Caco-2 (cell line): ENCODE measurements at regions not wholly inside any gene's neighbourhood (a gene's known extent, or its start where the extent isn't known, plus 50 kb on each side); places are given as distances from the start of the nearest gene placed in this dataset.

Experiments used
- BruUV-seq: library from RNA; stranded (reverse); fragments of 400-500 nt; replicated peaks from 2 replicates; lab custom pipeline; 2021; lab: Mats Ljungman, UMichigan
- CTCF ChIA-PET: fragments of 300-600 bp; sonication (Branson Sonifier 250); formaldehyde crosslinking; loops from one replicate; lab custom pipeline; 2022; ENCODE audit warnings: antibody characterized with exemption; lab: Charles Lee
- POLR2A ChIA-PET: fragments of 300-600 bp; sonication (Branson Sonifier 250); formaldehyde crosslinking; loops from one replicate; lab custom pipeline; 2022; ENCODE audit warnings: antibody characterized with exemption; lab: Charles Lee
- DNase-seq, 2 experiments: peaks; one replicate each; pipeline versions ENCODE4 v3.0.0 to v3.0.0-alpha.2; 2020 to 2022
- H3K27me3 ChIP-seq: replicated peaks from 2 replicates; pipeline ENCODE4 v1.6.0; 2011; ENCODE audit warnings: low read length; ENCODE audit not compliant: control insufficient read depth, insufficient read depth
- H3K36me3 ChIP-seq: 2 replicates; pipeline ENCODE4 v1.5.1; 2011; ENCODE audit warnings: low read length; ENCODE audit not compliant: control insufficient read depth, insufficient read depth
- H3K4me1 ChIP-seq: fragments of 250-450 bp; sonication (Bioruptor Pico); 2 replicates; pipeline ENCODE4 v1.5.1; 2020; ENCODE audit warnings: mild to moderate bottlenecking
- H3K4me3 ChIP-seq: 2 replicates; pipeline ENCODE4 v1.5.1; 2011; ENCODE audit warnings: low read depth, mild to moderate bottlenecking, control low read depth, low read length
- H3K9me3 ChIP-seq: fragments of 250-450 bp; sonication (Bioruptor Pico); 2 replicates; pipeline ENCODE4 v1.5.1; 2020; ENCODE audit warnings: mild to moderate bottlenecking, moderate library complexity
- H3K27ac Mint-ChIP-seq: one replicate; pipeline ENCODE4 v1.8.0; 2022; ENCODE audit warnings: mixed read lengths; ENCODE audit not compliant: unreplicated experiment
- H3K27me3 Mint-ChIP-seq: one replicate; pipeline ENCODE4 v1.8.0; 2022; ENCODE audit warnings: mixed read lengths; ENCODE audit not compliant: insufficient read depth, unreplicated experiment
- H3K36me3 Mint-ChIP-seq: one replicate; pipeline ENCODE4 v1.8.0; 2022; ENCODE audit warnings: mild to moderate bottlenecking, mixed read lengths; ENCODE audit not compliant: insufficient read depth, unreplicated experiment
- H3K4me1 Mint-ChIP-seq: one replicate; pipeline ENCODE4 v1.8.0; 2022; ENCODE audit warnings: low read depth, mixed read lengths; ENCODE audit not compliant: unreplicated experiment
- H3K4me3 Mint-ChIP-seq: one replicate; pipeline ENCODE4 v1.8.0; 2022; ENCODE audit warnings: mild to moderate bottlenecking, moderate library complexity, mixed read lengths; ENCODE audit not compliant: unreplicated experiment
- H3K9me3 Mint-ChIP-seq: one replicate; pipeline ENCODE4 v1.8.0; 2022; ENCODE audit warnings: mixed read lengths; ENCODE audit not compliant: unreplicated experiment
- CTCF ChIP-seq, 2 experiments: fragments of 200-600 bp in 1 of 2; IDR thresholded peaks; 1 replicate in 1 of 2; 2 replicates in 1 of 2; pipeline versions ENCODE4 v1.5.1 to v1.8.0; 2011 to 2022; ENCODE audit warnings: antibody characterized with exemption in 1 of 2, control low read depth in 1 of 2, inconsistent platforms in 1 of 2, low read depth in 1 of 2, low read length in 1 of 2, mild to moderate bottlenecking in 1 of 2, moderate library complexity in 1 of 2; ENCODE audit not compliant: insufficient read depth in 1 of 2, severe bottlenecking in 1 of 2, unreplicated experiment in 1 of 2
- intact Hi-C: fragments of 100-400 bp; cut with micrococcal nuclease; formaldehyde crosslinking; loops from one replicate; pipeline ENCODE4 v1.10.0; 2022; ENCODE audit not compliant: unreplicated experiment

DNA sequence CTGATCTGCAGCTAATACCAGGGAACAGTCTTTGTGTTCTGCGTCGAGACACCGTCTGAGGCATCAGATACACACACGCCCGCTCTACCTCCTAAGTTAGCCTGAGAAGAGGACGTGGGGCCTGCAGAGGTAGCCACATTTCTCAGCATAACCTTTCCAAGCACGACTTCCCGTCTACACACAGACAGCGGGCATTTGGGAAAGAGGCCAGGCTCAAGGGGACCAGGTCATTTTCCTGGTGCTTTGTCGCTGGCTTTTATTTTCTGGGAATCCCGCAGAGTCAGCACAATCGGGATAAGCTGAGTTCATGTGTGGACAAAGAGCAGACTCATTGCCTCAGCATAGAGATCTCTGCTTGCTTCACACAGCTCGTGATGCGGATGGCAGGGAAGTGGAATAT, 72.5 kb upstream of the SMYD2 start:
- BruUV-seq, result no TSS peak
- H3K9me3 Mint-ChIP-seq, result no peaks in the 10 kb centered on the region
- intact Hi-C loops, result no loop called here
- DNase-seq, result no peak
- peaks cover 27% of the 10 kb centered on the region for H3K4me1 ChIP-seq
- no peak overlapping the region for H3K27ac Mint-ChIP-seq
- peaks cover 19% of the 10 kb centered on the region for H3K4me1 Mint-ChIP-seq
- TF ChIP-seq CTCF (IDR thresholded peaks at IDR 0.05; ENCODE audit: insufficient read depth in 1 of 2, low read depth in 1 of 2, low read length in 1 of 2, severe bottlenecking in 1 of 2, unreplicated experiment in 1 of 2), result no peak
- no peaks in the 10 kb centered on the region for H3K27me3 Mint-ChIP-seq
- H3K4me3 ChIP-seq, result no peak overlapping the region
- no peaks in the 10 kb centered on the region for H3K36me3 ChIP-seq
- no peaks in the 10 kb centered on the region for H3K27me3 ChIP-seq
- ChIA-PET CTCF (interaction anchor here (2.4 kb wide), 1 partner anchor 22 kb away, joined by 5 read pairs; no protein-coding TSS in a partner anchor), POLR2A (no interaction called here)
- no peaks in the 10 kb centered on the region for H3K9me3 ChIP-seq
- no peaks in the 10 kb centered on the region for H3K36me3 Mint-ChIP-seq
- no peak overlapping the region for H3K4me3 Mint-ChIP-seq

DNA sequence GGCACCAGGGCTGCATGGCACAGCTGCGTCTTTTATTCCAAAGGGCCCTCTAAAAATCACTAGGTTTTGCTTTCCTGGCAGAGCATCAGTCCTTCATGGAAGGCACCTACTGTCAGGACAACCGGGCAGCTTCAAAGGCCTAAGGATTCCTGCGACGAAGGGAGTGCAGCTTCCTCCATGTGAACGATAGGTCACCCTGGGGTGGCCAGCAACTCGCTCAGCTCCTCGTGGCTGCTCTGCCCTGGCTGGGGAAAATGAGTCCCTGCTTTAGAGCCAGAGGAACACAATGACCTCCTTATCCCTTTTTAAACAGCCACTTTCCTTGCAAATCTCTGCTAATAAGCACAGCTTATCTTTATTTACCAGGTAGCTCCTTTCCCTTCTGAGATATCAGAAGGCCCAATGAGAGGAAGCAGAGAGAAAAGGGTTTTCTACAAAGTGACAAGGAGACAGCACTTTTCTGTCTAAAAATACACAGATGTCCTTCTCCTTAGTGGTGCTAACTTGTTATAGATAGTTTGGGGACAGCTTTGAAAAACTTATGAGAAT, 71.6 kb upstream of the SMYD2 start:
- intact Hi-C loops, result no loop called here
- H3K4me1 Mint-ChIP-seq, result peaks cover 28% of the 10 kb centered on the region
- Histone ChIP-seq H3K9me3 (no peaks in the 10 kb centered on the region), H3K36me3 (no peaks in the 10 kb centered on the region), H3K4me3 (no peak overlapping the region), H3K4me1 (peaks cover 36% of the 10 kb centered on the region), H3K27me3 (no peaks in the 10 kb centered on the region)
- POLR2A ChIA-PET, result interaction anchor here (0.6 kb wide), 1 partner anchor 21 kb away, joined by 3 read pairs; no protein-coding TSS in a partner anchor
- no peak overlapping the region for H3K27ac Mint-ChIP-seq
- no peaks in the 10 kb centered on the region for H3K9me3 Mint-ChIP-seq
- no peak for TF ChIP-seq CTCF (IDR thresholded peaks at IDR 0.05; ENCODE audit: insufficient read depth in 1 of 2, low read depth in 1 of 2, low read length in 1 of 2, severe bottlenecking in 1 of 2, unreplicated experiment in 1 of 2)
- H3K36me3 Mint-ChIP-seq, result peaks cover 6% of the 10 kb centered on the region
- H3K4me3 Mint-ChIP-seq, result no peak overlapping the region
- CTCF ChIA-PET, result interaction anchor here (0.9 to 2.4 kb wide), 5 partner anchors 23 to 124 kb away, joined by 4 to 12 read pairs (median 5); no protein-coding TSS in a partner anchor
- H3K27me3 Mint-ChIP-seq, result no peaks in the 10 kb centered on the region
- DNase-seq, result no peak
- no TSS peak for BruUV-seq

GRCh38 chr1:214213136-214213535, 67.8 kb upstream of the SMYD2 start:
- Mint-ChIP-seq H3K4me3 (no peak overlapping the region), H3K27me3 (no peaks in the 10 kb centered on the region), H3K36me3 (peaks cover 6% of the 10 kb centered on the region), H3K27ac (peak overlapping the region; percentile 53), H3K4me1 (peaks cover 42% of the 10 kb centered on the region), H3K9me3 (no peaks in the 10 kb centered on the region)
- ChIA-PET CTCF (interaction anchor here (0.5 to 2.9 kb wide), 7 partner anchors 10 to 127 kb away, joined by 4 to 99 read pairs (median 14); no protein-coding TSS in a partner anchor), POLR2A (interaction anchor here (0.7 kb wide), 1 partner anchor 79 kb away, joined by 3 read pairs; no protein-coding TSS in a partner anchor)
- no peak for TF ChIP-seq CTCF (IDR thresholded peaks at IDR 0.05; ENCODE audit: insufficient read depth in 1 of 2, low read depth in 1 of 2, low read length in 1 of 2, severe bottlenecking in 1 of 2, unreplicated experiment in 1 of 2)
- intact Hi-C loops, result loop anchor here (10.0 kb wide), 1 partner anchor 932 kb away; no protein-coding TSS in a partner anchor
- no peaks in the 10 kb centered on the region for H3K36me3 ChIP-seq
- H3K4me1 ChIP-seq, result peaks cover 73% of the 10 kb centered on the region
- BruUV-seq, result no TSS peak
- no peak overlapping the region for H3K4me3 ChIP-seq
- H3K9me3 ChIP-seq, result no peaks in the 10 kb centered on the region
- DNase-seq, result peak in 1 of 2 experiments; percentile 21
- H3K27me3 ChIP-seq, result no peaks in the 10 kb centered on the region
